ENCODE measurements at regions not wholly inside any gene's neighbourhood (a gene's known extent, or its start where the extent isn't known, plus 50 kb on each side); places are given as distances from the start of the nearest gene placed in this dataset.

- Histone ChIP-seq H3K4me2 (ENCODE audit: control insufficient read depth, insufficient read depth) (no peak overlapping the region), H4K20me1 (ENCODE audit: control insufficient read depth, insufficient read depth) (no peaks in the 10 kb centered on the region), H3K79me2 (ENCODE audit: control insufficient read depth, insufficient read depth, low read length) (no peaks in the 10 kb centered on the region), H3K27ac (ENCODE audit: control insufficient read depth, insufficient read depth) (no peak overlapping the region), H3K9ac (ENCODE audit: control insufficient read depth, insufficient read depth, low read length) (no peak overlapping the region), H3K4me3 (no peak overlapping the region), H3K9me3 (replicated peaks; ENCODE audit: control insufficient read depth, insufficient read depth, low read length) (no peaks in the 10 kb centered on the region), H2AFZ (ENCODE audit: control insufficient read depth, low read depth, low read length) (no peak overlapping the region), H3K4me1 (ENCODE audit: control insufficient read depth, insufficient read depth, low read length) (no peaks in the 10 kb centered on the region), H3K36me3 (ENCODE audit: control insufficient read depth in 2 of 2, insufficient read depth in 2 of 2, low read length in 1 of 2) (no peaks in the 10 kb centered on the region), H3K27me3 (replicated peaks in 1 of 2; ENCODE audit: control insufficient read depth in 2 of 2, insufficient read depth in 2 of 2, low read length in 1 of 2) (no peaks in the 10 kb centered on the region)
- CTCF ChIA-PET, result interaction anchor here (0.9 to 1.1 kb wide), 2 partner anchors 8 to 18 kb away, joined by 3 read pairs; no protein-coding TSS in a partner anchor
- intact Hi-C loops (cut with micrococcal nuclease; ENCODE audit: unreplicated experiment) (no loop called here), in situ Hi-C loops (cut with MboI) (loop anchor here (10.0 to 25.0 kb wide), 2 partner anchors 790 to 1438 kb away; partner anchors contain the start of gene PTPRT)
- BruUV-seq (replicated peaks), result no TSS peak
- FAIRE-seq, result no peak
- SMC1A ChIA-PET (ENCODE audit: uncharacterized antibody, unreplicated experiment), result interaction anchor here (0.8 kb wide), 1 partner anchor 9 kb away, joined by 3 read pairs; no protein-coding TSS in a partner anchor
- DNase-seq (ENCODE audit: low read depth, low spot score), result no peak
- RAD21 ChIA-PET (ENCODE audit: unreplicated experiment), result no interaction called here
- TF ChIP-seq ATF2 (IDR thresholded peaks at IDR 0.05; ENCODE audit: low read length) (no peak), CUX1 (IDR thresholded peaks at IDR 0.05; ENCODE audit: insufficient replicate concordance, low read depth, low read length) (no peak), KDM1A (IDR thresholded peaks at IDR 0.05; ENCODE audit: borderline replicate concordance) (no peak), RAD51 (IDR thresholded peaks at IDR 0.05) (no peak), SMAD5 (IDR thresholded peaks at IDR 0.05; ENCODE audit: low read depth) (no peak), CHD4 (IDR thresholded peaks at IDR 0.05) (no peak), ESRRA (IDR thresholded peaks at IDR 0.05; ENCODE audit: low read length) (no peak), YY1 (IDR thresholded peaks at IDR 0.05; ENCODE audit: low read depth, low read length) (no peak), MLLT1 (IDR thresholded peaks at IDR 0.05) (no peak), RAD21 (IDR thresholded peaks at IDR 0.05; ENCODE audit: insufficient read depth, low read depth, low read length) (no peak), SUPT20H (IDR thresholded peaks at IDR 0.05; ENCODE audit: borderline replicate concordance, control insufficient read depth, low read depth, low read length) (no peak), CREM (IDR thresholded peaks at IDR 0.05; ENCODE audit: low read depth) (no peak), ZBTB40 (IDR thresholded peaks at IDR 0.05; ENCODE audit: borderline replicate concordance) (no peak)
- POLR2A ChIA-PET, result no interaction called here
- no peak for ATAC-seq
These were observed 129.0 kb upstream of the CHD6 start for GRCh38 chr20:41747226-41747625.
